GM19023 (cell line): ENCODE measurements at regions not wholly inside any gene's neighbourhood (a gene's known extent, or its start where the extent isn't known, plus 50 kb on each side); places are given as distances from the start of the nearest gene placed in this dataset.
A peak's percentile ranks its signal among the peaks of the same experiment; 100 is the strongest.
"Not testable (repeated sequence)": the region's sequence is repeated elsewhere in the genome, so short reads cannot be mapped to it uniquely, and the experiment has no call there.

Experiments
- ATAC-seq: cut with Tn5 transposase; IDR thresholded peaks from one replicate; pipeline ENCODE4 v1.9.1; 2021; ENCODE audit warnings: mild to moderate bottlenecking, moderate library complexity; ENCODE audit not compliant: unreplicated experiment

DNA sequence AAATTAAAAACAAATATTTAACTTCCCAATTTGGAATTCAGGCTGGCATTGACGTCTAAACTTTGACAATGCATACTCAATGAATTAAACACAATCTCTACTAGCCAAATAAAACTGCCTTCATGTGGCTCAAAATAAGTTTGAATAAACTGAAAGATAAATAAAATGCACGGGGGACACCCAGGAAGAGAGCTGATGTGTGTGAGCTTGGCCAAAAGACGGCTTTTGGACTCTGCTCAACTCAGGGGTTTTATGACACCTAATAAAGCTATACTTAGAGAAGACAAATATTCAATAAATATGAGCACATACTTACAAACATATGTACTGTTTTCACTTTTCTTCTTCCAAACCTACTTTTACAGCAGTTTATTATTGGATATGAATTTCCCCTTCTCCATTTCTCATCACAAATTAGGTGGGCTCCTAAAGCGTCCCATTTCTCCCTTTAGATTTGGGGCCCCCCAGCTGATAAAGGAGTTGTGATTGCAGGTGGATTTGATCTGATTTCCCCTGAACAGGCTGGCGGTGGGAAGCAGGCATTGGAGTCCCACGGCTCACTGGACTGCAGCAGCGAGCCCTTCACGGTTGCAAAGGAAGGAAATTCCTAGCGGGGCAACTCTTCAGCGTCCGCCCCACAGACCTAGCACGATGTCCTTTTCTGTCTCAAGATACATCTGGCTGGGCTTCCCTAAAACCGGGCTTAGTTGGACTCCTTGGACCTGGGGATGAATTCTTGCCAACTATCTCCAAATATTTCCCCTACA lies 79.6 kb downstream of the INSIG1 start:
- no peak for ATAC-seq

DNA sequence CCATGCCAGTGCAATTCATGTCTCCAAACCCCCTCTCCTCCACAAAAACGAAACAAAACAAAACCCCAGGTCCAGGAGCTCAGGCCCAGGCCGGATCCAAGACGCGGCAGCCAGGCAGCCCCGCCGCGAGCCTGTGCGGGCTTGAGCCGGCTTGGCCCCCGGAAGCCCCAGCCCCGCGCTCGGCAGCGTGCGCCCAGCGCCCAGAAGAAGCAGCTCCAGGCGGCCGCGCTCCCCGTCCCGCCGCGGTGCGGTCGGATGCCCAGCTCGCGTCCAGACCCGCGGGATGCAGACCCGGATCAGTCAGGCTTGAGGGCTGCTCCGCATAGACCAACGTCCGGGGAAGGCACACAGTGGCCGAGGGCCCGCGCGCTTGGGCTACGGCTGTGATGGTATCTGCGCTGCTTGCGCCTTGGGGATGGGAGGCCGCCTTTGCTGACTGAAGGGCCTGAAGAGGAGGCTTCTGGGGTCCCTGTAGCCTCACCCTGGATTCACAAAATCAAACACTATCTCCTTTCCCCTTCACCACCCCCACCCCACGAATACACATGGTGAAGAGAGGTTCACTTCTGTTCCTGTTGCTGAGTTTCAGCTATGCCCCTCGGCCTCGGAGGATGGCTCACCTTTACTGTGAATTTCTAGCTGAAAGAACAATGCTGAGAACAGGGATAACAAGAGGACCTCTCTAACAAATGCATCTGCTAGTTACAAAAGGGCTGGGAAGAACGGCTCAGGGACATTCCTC lies 79.9 kb upstream of the EN2 start:
- no peak for ATAC-seq

DNA sequence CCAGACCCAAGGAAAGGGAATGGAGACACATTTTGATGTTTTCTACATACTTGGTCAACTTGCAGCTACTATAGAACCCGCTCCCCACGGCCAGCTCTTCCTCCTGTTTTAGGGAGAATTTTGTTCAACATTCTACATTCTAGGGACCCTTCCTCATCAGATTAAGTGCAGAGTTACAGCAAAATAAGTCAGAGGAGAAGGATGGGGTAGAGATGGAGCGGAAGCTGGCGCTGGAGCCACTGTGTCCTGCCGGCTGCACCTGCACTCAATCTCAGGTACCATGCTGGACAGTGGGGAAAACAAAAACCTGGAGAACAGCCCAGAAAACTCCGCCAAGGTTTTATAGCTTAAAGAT lies 79.4 kb upstream of the EN2 start:
- ATAC-seq = no peak

DNA sequence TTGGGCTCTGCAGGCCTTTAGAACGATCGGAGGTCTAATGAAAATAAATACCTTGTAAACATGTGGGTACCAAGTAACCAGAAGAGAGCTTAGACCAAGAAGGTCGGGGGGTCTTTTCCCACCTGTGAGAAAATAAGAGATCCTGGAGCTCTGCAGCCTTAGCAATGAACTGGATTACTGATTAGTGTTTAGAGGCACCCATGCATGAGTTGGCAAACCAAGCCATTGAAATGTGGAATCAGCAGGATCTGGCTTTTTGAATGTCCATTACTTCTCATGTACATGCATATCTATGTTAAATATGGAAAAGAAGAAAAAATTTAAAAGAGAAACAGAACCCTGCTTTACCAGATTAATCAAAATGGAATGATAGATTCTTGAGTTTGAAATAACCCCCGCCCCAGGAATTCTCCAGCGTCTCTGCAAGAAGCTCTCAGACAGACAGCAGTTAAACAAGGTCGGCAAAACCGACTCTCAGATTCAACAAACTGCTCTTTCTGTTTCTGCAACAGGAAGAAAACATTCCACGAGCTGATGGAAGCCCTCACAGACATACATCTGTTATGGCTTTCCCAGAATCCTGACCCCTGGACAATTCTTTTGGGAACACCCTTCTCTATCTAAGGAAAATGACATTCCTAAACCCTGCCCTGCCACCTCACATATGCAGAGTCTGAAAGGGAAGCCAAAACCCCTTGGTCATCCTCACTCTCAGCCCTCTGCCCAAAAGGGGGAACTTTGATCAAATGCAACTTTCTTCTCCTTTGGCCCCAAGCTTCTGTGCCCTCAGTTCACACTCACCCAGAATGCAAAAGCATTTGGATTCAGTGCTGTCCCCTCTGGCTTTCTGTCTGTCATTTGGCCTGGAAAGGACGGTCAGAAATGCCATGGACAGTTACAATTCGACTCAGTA lies 78.7 kb upstream of the EN2 start:
- ATAC-seq = no peak

DNA sequence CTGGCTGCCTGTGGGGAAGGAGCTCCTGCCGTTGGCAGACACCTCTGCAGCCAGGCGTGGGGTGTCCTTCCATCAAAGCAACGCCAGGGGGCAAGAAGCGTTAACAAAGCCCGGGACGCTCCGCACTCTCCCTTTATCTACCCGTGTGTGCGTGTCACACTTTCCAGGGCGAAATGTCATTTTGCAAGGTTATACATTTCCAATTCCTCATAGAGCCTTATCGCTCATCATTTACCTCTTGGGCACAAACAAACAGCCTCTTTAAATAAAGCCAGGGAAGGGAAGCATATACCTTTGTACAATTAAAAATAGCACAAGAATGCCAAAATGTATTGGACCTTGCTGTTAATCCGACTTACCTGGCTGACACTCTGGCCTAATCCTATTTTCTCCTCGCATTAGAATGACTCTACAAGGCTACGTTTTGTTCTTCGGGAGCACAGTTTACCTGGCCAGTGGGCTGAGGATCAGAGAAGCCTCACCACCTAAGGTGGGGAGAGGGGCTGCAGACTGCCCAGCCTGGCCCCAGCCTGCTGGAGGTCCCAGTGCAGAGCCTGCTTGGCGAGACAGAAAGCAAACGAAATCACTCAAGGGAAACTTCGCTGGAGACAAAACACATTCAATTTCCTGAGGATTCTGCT lies 77.6 kb upstream of the EN2 start:
- peak; percentile 81 for ATAC-seq

DNA sequence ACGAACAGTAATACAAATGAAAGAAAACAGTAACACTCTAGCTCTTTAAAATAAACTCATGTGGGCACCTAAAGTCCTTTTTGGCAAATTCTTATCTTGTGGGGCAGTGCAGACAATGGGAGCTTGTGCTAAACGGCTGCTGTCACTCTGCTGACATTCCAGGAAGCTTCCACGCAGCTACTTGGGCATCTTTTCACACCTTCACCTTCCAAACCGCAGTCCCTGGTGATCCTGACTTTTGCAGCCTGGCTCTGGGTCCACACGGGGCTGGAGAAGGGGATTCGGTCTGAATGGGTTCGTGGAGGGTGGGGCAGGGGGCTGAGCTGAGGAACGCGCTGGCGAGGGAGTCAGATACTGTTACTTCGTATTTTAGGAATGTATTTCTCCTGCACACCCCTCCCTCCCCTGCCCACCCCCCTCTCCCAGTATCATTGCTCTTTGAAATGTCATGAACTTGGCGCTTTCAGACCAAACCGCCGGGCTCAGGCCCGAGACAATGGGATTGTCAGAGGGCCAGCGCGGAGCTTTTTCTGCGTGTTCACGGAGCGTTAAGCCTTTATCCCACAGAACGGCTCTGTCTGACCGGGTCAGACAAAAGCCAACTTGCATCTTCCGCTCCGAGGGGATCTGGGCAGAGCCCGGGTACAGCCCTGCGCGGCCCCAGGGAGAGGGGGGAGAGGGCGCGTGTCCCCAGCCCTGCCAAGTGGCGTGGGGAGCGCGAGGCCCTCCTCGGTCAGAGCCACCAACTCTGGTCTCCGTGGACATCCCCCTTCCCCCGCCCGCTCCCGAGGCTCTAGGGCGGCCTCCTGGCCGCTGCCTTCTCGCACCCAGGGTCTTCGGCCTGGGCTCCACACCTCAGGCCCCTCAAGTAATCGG lies 76.7 kb upstream of the EN2 start:
- ATAC-seq = no peak

DNA sequence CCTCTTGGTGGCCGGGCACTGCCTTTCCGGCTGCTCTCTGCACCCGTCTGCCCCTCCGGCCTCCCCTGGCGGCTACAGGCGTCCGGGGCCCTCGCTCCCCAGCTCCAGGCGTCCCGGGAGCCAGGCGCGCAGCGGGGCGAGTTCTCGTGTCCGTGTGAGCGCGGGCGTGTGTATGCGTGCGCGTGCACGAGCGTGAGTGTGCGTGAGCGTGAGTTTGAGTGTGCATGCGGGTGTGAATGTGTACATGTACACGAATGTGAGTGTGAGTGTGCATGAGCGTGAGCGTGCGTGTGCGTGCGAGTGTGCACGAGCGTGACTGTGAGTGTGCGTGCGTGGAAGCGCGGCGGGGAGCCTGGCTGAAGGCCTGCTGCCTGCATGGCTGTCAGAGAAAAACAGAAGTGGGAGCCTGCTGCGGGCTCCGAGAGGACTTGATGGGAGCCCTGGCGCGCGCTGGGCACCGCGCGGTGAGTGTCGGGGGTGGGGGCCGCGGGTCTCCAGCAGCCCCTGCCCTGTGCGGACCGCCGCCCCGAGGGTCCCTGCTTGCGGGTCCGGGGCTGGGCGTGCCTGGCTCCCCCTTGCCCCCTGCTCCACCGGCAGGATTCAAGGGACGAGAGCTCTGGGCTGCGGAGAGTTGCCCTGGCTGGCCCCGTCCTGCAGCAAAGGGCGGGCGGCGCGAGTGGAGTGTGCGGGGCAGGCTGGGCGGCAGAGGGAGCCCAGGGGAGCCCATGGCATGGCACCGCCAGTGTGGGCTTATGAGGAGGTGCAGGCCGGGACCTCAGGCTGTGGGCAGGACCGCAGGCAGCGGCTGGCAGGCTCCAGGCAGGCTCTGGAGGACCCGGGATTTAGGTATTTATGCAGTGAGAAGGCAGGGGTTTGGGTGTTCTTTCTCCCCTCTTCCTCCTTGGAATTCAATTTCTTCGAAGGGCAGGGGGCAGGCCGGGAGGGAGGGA lies 75.8 kb upstream of the EN2 start:
- ATAC-seq = no peak

DNA sequence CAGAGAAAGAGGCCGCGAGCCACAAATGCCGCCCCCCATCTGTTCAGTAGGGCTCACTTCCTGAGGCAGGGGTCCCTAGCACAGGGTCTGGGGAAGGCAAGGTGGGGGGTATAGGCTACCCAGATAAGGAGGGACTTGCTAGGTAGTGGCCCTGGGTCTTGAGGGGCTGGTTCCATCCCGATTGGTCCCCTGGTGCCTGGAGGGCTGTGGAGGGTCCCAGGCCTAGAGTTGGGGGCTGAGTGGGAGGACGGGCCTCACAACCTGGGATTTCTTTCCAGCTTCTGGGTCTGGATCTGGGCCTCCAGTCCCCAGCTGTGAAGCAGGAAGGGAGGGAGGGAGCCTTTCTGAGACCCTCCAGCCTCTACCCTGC lies 75.1 kb upstream of the EN2 start:
- no peak for ATAC-seq

DNA sequence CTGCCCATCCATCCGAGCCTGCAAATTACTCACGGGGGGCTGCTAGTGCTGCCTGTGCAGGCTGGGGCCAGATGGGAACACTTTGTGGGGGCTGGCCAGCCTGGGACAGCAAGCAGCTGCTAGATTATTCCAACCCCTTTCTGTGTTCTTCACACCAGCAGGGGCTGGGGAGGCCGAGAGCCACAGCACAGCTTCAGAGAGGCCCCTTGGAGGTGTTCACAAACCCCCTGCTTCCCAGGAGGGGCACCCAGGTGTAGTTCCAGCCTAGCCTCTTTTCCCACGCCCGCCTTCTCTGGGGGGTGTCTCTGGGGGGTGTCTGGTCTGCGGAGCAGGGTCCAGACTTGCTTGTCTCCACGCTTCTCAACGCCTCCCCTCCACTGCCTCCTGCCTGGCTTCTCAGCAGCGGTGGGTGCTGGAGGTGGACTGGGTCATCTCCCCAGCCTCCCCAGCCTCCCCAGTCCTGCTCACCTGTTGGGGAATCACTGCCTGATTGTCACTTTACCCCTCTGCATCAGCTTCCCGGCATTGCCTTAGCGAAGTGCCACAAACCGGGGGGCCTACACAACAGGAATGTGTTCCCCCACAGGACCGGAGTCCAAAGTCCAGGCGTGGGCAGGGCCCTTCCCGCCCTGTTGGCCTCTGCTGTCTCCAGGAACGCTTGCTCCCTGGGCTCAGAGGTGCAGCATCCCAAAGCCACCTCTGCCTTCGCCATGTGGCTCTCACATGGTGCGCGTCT lies 74.0 kb upstream of the EN2 start:
- ATAC-seq = no peak

DNA sequence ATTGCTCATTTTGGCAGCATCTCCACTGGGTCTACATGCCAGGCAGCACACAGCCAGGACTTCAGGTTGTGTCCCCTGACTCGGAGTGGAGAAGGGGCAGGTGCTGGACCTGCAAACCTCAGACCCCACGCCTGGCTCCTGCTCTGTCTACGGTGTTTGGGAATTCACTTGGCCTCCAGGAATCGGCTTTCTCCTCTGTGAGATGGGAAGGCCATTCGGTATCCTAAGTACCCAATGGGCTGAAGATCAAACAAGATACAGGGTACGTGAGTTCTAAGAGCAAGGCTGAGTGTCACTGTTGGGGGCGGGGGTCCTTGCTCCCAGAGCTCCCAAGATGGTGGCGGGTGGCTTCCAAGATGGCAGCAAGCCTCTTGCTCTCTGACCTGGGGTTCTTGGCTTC lies 73.2 kb upstream of the EN2 start:
- no peak for ATAC-seq

DNA sequence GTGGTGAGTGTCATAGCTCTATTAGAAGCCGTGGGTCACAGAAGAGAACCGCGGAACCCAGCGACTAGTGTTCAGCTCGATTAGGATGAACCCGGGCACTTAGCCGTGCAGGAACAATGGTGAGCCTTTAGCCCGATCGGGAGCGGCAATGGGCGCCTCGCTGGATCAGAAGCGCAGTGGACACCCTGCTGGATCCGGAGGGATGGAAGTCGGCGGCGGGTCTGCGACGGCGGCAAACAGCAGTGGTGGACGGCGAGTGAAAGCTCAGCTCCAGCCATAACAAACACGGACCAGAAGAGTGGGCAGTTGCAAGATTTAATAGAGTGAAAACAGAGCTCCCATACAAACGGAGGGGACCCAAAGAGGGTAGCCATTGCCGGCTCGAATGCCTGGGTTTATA lies 72.7 kb upstream of the EN2 start:
- ATAC-seq = not testable (repeated sequence)

DNA sequence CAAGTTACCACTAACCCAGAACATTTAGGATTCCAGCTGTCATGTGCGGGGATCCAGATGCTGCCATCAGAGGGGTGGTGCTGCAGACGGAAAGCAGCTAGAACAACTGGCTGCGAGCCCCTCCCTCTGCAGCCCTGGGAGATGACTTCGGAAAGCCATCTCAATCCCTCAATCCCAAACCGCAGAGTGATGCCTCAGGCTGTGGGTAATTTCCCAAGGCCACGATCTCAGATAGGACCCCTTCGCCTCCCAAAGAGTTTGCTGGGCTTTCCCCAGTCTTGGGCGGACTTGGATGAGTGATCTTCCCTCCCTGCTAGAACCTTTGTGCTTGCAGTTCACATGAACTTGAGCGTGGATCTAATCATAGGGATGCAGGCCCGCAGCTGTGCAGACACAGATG lies 71.3 kb upstream of the EN2 start:
- ATAC-seq = no peak

DNA sequence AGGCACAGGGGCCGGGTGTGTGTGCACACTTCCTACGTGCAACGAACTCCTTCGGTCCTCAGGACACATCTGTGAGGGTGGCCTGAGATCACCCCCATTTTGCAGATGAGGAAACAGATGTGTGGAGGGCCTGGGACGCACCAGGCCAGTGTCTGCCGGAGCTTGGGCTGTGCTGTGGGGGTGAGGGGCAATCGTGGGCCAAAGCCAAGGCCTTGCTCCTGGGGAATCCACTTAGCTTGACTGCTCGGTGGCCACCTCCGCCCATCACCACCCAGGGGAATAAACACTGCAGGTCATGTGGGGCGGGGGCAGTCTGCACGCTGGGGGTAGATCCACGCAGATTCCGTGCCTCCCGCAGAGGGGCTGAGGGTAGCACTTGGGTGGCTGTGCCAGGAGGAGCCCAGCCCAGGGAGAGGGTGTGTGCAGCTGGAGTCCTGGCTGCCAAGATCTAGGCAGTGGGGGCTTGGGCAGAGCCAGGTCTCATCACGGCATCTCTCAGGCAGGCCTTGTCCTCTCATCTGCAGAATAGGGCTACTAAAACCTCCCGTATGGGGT lies 70.8 kb upstream of the EN2 start:
- no peak for ATAC-seq

DNA sequence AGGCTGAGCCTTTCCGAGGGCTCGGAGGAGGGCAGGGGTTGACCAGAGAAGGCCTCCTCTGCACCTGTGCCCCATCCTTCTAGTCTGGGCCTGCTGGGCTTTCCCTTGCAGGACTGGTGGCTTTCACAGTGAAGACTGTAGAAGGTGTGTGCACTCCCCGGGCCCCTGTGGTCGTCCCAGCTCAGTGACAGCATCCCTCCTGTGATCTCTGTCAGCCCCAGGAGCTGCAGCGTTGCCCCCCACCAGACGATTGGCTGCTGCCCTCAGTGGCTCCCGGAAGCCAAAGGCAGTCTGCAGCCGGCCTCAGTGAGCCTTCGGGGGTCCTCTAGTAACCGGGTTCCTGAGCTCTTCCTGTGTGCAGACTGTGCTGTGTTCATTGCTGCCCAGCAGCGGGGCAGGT lies 69.4 kb upstream of the EN2 start:
- no peak for ATAC-seq

DNA sequence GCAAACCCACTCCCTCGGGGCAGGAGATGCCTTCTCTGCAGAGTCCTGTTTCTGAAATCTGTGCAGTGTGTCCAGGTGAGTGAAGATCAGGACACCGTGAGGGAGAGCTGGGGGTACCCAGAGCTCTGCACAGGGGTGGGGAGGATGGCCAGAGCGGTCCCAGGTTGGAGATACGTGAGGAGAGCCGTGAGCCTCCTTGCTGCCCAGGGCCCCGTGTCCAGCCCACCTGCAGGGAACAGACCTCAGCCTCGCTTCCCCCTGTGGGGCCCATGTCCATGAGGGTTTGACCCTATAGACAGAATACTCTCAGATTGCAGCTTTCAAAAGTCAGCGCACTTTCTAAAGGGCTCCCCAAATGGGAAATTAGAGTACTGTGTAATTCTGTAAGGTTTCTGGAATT lies 66.5 kb upstream of the EN2 start:
- ATAC-seq = no peak

DNA sequence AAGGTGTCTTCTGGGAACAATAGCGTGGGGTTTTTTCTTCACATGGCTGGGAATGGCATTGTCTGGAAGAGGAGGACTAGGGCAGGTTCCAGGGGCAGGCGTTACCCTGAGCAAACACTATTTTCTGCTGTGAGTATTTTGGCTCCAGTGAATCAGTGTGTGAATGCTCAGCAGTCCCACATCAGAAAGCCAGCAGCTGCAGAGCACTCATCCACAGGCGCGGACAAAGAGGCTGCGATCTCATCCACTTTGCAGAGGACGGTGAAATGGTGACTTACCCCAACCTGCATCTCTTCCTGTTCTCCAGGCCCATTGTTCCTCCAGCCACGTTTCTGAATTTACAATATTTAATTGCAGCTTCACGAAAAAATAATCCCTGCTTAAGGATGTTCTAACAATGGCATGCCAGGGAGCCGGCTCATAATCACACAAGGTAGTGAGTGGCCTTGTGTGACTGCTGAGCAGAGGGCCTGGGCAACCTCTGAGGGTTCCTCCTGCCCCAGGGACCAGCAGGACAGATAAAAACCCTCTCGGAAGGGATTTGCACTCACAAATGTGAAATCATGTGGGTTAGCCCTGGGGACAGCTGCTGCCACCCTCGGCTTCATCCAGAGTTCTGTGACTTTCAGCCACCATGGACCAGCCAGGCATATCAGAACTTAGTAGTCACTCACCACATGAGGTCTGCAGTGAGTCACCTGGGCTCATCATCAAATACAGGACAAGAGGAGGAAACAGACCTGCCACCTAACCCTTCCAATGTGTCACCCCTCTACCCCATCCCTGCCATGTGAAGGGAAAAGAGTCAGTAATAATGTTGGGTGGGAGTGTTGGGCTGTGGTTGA lies 65.0 kb upstream of the EN2 start:
- no peak for ATAC-seq

DNA sequence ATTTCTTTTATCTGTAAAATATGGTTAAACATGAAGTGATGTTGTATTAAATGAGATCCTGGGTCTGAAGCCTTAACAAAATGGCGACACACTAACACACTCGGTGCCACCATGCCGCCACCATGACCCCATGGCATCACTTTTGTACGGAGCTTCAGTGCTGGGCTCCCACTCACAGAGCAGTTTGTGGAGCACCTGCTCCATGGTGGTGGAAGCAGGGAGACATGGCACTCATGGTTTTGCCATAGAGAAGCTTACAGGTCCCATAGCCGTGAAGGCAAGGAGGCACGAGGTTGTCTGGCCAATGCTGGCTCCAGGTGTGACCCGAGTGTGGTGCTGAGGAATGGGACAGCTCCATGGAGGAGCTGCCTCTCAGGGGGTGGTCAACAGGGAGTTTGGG lies 63.5 kb upstream of the EN2 start:
- no peak for ATAC-seq
